ENCODE measurements at regions not wholly inside any gene's neighbourhood (a gene's known extent, or its start where the extent isn't known, plus 50 kb on each side); places are given as distances from the start of the nearest gene placed in this dataset.

DNA sequence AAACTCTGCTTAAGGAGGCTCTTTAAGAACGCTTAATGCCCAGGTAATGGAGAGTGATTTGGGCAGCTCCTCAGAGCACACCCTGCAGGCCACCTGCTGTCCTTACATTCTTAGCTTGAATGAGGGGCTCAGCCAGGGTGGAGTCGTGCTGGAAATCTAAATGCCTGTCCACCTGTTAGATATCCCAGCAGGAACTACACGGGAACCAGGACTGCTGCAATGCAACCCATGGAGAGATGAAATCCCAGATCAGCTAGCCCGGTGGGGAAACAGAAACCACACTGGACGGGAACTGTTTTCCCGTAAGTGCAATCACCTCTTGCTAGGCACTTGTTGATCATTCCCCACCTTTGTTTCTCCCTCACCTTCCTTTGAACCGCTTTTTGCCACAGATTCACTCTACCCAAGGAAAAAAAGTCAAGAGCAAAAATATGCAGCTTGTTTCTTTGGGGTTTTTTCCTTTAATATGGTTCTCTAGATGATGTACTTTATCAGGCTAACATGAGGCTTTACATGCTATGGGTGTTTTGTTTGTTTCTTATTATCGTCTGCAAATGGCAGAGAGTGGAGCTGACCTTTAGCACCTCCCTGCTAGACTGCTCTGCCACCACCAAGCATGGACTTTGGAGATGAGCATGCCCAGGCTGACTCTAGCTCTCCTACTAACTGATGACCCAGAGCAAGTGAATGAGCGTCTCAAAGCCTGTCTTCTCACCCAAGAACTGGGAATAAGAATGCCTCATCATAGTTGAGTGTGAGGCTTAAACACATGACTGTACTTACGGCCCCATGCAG lies 125.9 kb upstream of the TNFAIP3 start:
- no peaks in the 10 kb centered on the region for H3K27me3 Mint-ChIP-seq (ENCODE audit: unreplicated experiment)
- no peak overlapping the region for H3K27ac Mint-ChIP-seq (ENCODE audit: unreplicated experiment)
- TF ChIP-seq, protein P1, sequence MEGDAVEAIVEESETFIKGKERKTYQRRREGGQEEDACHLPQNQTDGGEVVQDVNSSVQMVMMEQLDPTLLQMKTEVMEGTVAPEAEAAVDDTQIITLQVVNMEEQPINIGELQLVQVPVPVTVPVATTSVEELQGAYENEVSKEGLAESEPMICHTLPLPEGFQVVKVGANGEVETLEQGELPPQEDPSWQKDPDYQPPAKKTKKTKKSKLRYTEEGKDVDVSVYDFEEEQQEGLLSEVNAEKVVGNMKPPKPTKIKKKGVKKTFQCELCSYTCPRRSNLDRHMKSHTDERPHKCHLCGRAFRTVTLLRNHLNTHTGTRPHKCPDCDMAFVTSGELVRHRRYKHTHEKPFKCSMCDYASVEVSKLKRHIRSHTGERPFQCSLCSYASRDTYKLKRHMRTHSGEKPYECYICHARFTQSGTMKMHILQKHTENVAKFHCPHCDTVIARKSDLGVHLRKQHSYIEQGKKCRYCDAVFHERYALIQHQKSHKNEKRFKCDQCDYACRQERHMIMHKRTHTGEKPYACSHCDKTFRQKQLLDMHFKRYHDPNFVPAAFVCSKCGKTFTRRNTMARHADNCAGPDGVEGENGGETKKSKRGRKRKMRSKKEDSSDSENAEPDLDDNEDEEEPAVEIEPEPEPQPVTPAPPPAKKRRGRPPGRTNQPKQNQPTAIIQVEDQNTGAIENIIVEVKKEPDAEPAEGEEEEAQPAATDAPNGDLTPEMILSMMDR (IDR thresholded peaks at IDR 0.05; ENCODE audit: unreplicated experiment) = no peak
- no peaks in the 10 kb centered on the region for H3K4me1 Mint-ChIP-seq (ENCODE audit: unreplicated experiment)
- no peaks in the 10 kb centered on the region for H3K9me3 Mint-ChIP-seq (ENCODE audit: unreplicated experiment)
- H3K36me3 Mint-ChIP-seq (ENCODE audit: low read depth, unreplicated experiment) = no peaks in the 10 kb centered on the region
- DNase-seq (ENCODE audit: low spot score) = no peak
- no peak overlapping the region for H3K4me3 Mint-ChIP-seq (ENCODE audit: unreplicated experiment)

DNA sequence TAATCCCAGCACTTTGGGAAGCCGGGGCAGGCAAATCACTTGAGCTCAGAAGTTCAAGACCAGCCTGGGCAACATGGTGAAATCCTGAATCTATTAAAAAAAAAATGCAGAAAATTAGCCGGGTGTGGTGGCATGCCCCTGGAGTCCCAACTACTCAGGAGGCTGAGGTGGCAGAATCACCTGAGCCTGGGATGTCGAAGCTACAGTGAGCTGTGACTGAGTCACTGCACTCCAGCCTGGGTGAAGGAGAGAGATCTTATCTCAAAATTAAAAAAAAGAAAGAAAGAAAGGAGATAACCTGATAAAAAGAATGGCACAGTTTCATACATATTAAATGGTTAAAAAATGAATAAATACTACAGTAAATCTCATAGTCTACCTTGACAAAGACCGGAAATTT lies 123.6 kb upstream of the TNFAIP3 start:
- DNase-seq (ENCODE audit: low spot score) = no peak
- Mint-ChIP-seq H3K27ac (ENCODE audit: unreplicated experiment) (no peak overlapping the region), H3K36me3 (ENCODE audit: low read depth, unreplicated experiment) (no peaks in the 10 kb centered on the region), H3K4me1 (ENCODE audit: unreplicated experiment) (no peaks in the 10 kb centered on the region), H3K4me3 (ENCODE audit: unreplicated experiment) (no peak overlapping the region), H3K27me3 (ENCODE audit: unreplicated experiment) (no peaks in the 10 kb centered on the region), H3K9me3 (ENCODE audit: unreplicated experiment) (no peaks in the 10 kb centered on the region)
- TF ChIP-seq, protein P1 (IDR thresholded peaks at IDR 0.05; ENCODE audit: unreplicated experiment) = no peak

DNA sequence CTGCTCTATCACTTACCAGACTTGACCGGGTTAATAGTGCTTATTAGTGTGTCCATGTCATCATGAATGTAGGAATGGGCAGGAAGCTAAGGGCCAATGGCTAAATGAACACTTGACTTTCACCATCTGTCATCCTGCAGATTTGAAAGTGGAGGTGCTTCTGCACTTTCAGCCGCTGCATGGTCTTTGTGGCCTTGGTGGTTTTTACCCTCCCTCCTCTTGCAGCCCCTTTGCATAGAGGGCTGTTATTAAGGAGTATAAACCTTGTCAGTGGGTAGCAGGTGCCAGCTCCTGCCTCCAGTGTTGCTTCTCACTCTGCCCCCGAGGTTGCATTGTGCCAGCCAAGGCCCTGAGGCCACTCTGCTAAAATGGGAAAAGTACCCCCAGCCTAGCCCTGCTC lies 122.2 kb upstream of the TNFAIP3 start:
- H3K27me3 Mint-ChIP-seq (ENCODE audit: unreplicated experiment) = no peaks in the 10 kb centered on the region
- no peak for DNase-seq (ENCODE audit: low spot score)
- H3K27ac Mint-ChIP-seq (ENCODE audit: unreplicated experiment) = no peak overlapping the region
- H3K4me3 Mint-ChIP-seq (ENCODE audit: unreplicated experiment) = no peak overlapping the region
- no peaks in the 10 kb centered on the region for H3K36me3 Mint-ChIP-seq (ENCODE audit: low read depth, unreplicated experiment)
- no peaks in the 10 kb centered on the region for H3K9me3 Mint-ChIP-seq (ENCODE audit: unreplicated experiment)
- TF ChIP-seq, protein P1 (IDR thresholded peaks at IDR 0.05; ENCODE audit: unreplicated experiment) = no peak
- H3K4me1 Mint-ChIP-seq (ENCODE audit: unreplicated experiment) = peaks cover 4% of the 10 kb centered on the region

DNA sequence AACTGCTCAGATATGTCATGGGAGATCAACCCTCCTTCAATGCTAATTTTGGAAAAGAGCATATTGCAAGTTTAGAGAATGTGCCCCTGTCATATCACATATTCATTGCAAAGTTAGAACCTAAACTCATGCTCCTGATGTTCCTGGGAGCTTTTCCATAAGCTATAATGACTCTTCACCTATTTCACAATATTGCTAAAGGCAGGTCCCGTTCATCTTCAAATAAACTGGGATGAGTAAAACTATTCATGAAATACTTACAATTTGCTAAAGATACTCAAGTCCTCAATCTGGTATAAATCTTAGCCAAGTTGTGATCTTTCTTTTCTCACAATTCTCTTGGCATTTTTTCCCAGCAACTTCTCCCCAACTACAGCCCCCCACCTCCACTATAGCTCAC lies 121.7 kb upstream of the TNFAIP3 start:
- no peak for DNase-seq (ENCODE audit: low spot score)
- Mint-ChIP-seq H3K36me3 (ENCODE audit: low read depth, unreplicated experiment) (no peaks in the 10 kb centered on the region), H3K4me3 (ENCODE audit: unreplicated experiment) (no peak overlapping the region), H3K4me1 (ENCODE audit: unreplicated experiment) (peaks cover 8% of the 10 kb centered on the region), H3K9me3 (ENCODE audit: unreplicated experiment) (no peaks in the 10 kb centered on the region), H3K27me3 (ENCODE audit: unreplicated experiment) (no peaks in the 10 kb centered on the region), H3K27ac (ENCODE audit: unreplicated experiment) (no peak overlapping the region)
- TF ChIP-seq, protein P1 (IDR thresholded peaks at IDR 0.05; ENCODE audit: unreplicated experiment) = no peak

DNA sequence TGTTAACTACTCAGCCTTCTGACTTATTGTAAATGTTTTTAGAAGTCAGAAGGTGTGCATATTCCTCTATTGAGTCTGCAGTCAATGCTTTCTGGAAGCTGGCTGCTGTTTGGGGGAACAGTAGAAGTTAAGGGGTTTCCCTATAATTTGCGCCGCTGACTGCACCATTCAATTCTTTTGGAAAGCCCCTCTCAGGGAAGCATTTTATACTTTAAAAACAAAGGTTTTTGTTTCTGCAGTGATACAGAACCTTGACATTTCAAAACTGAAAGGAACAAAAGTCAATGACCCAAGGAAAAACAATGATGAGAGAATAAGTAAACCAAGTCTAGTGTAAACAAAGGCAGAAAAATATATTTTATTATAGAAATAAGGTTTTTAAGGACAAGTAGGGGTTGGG lies 120.8 kb upstream of the TNFAIP3 start:
- no peak for DNase-seq (ENCODE audit: low spot score)
- Mint-ChIP-seq H3K27me3 (ENCODE audit: unreplicated experiment) (no peaks in the 10 kb centered on the region), H3K4me1 (ENCODE audit: unreplicated experiment) (peaks cover 10% of the 10 kb centered on the region), H3K36me3 (ENCODE audit: low read depth, unreplicated experiment) (no peaks in the 10 kb centered on the region), H3K9me3 (ENCODE audit: unreplicated experiment) (no peaks in the 10 kb centered on the region), H3K27ac (ENCODE audit: unreplicated experiment) (no peak overlapping the region), H3K4me3 (ENCODE audit: unreplicated experiment) (no peak overlapping the region)
- TF ChIP-seq, protein P1 (IDR thresholded peaks at IDR 0.05; ENCODE audit: unreplicated experiment) = no peak

Data from endothelial cell (in vitro differentiated cells).